ENCODE measurements at regions not wholly inside any gene's neighbourhood (a gene's known extent, or its start where the extent isn't known, plus 50 kb on each side); places are given as distances from the start of the nearest gene placed in this dataset.

- no peak for TF ChIP-seq CTCF (IDR thresholded peaks at IDR 0.05; ENCODE audit: low read depth, low read length)
- Histone ChIP-seq H3K9me3 (ENCODE audit: severe bottlenecking) (no peaks in the 10 kb centered on the region), H3K27ac (no peak overlapping the region), H3K4me3 (ENCODE audit: low read depth, low read length) (no peak overlapping the region), H3K36me3 (no peaks in the 10 kb centered on the region), H3K27me3 (ENCODE audit: insufficient read depth, low read depth, severe bottlenecking) (no peaks in the 10 kb centered on the region)
- no peak for DNase-seq
Observed at GRCh38 chr22:34017205-34017604, 96.9 kb upstream of the LARGE1 start.

- Histone ChIP-seq H3K4me3 (ENCODE audit: low read depth, low read length) (no peak overlapping the region), H3K36me3 (no peaks in the 10 kb centered on the region)
- TF ChIP-seq CTCF (IDR thresholded peaks at IDR 0.05; ENCODE audit: low read depth, low read length), result no peak
Observed at GRCh38 chr22:34019190-34019845, 99.0 kb upstream of the LARGE1 start.

GRCh38 chr22:34035209-34035608 is 114.9 kb upstream of the LARGE1 start:
- no peak for DNase-seq
- Histone ChIP-seq H3K27ac (no peak overlapping the region), H3K36me3 (no peaks in the 10 kb centered on the region), H3K9me3 (ENCODE audit: severe bottlenecking) (no peaks in the 10 kb centered on the region), H3K27me3 (ENCODE audit: insufficient read depth, low read depth, severe bottlenecking) (no peaks in the 10 kb centered on the region), H3K4me3 (ENCODE audit: low read depth, low read length) (no peak overlapping the region)
- no peak for TF ChIP-seq CTCF (IDR thresholded peaks at IDR 0.05; ENCODE audit: low read depth, low read length)

More at GRCh38 chr22:34019190-34019845, 99.0 kb upstream of the LARGE1 start:
- no peak for DNase-seq
- H3K27ac ChIP-seq, result no peak overlapping the region
- H3K27me3 ChIP-seq (ENCODE audit: insufficient read depth, low read depth, severe bottlenecking), result no peaks in the 10 kb centered on the region
- H3K9me3 ChIP-seq (ENCODE audit: severe bottlenecking), result no peaks in the 10 kb centered on the region

GRCh38 chr22:34036931-34037330 is 116.7 kb upstream of the LARGE1 start:
- Histone ChIP-seq H3K27ac (no peak overlapping the region), H3K36me3 (no peaks in the 10 kb centered on the region), H3K9me3 (ENCODE audit: severe bottlenecking) (no peaks in the 10 kb centered on the region), H3K27me3 (ENCODE audit: insufficient read depth, low read depth, severe bottlenecking) (no peaks in the 10 kb centered on the region), H3K4me3 (ENCODE audit: low read depth, low read length) (no peak overlapping the region)
- TF ChIP-seq CTCF (IDR thresholded peaks at IDR 0.05; ENCODE audit: low read depth, low read length), result no peak
- DNase-seq, result no peak

- DNase-seq, result no peak
- Histone ChIP-seq H3K27ac (no peak overlapping the region), H3K36me3 (no peaks in the 10 kb centered on the region), H3K9me3 (ENCODE audit: severe bottlenecking) (no peaks in the 10 kb centered on the region), H3K27me3 (ENCODE audit: insufficient read depth, low read depth, severe bottlenecking) (no peaks in the 10 kb centered on the region), H3K4me3 (ENCODE audit: low read depth, low read length) (no peak overlapping the region)
- TF ChIP-seq CTCF (IDR thresholded peaks at IDR 0.05; ENCODE audit: low read depth, low read length), result no peak
Observed at GRCh38 chr22:34038801-34039555, 118.7 kb upstream of the LARGE1 start.

Data from WERI-Rb-1 (cell line).